NCI-H2227 (cell line): ENCODE measurements at regions not wholly inside any gene's neighbourhood (a gene's known extent, or its start where the extent isn't known, plus 50 kb on each side); places are given as distances from the start of the nearest gene placed in this dataset.
"Not testable (repeated sequence)": the region's sequence is repeated elsewhere in the genome, so short reads cannot be mapped to it uniquely, and the experiment has no call there.

Source experiments
- DNase-seq: peaks from one replicate; lab custom pipeline; 2025; ENCODE audit not compliant: unreplicated experiment; lab: John Stamatoyannopoulos, UW

DNA sequence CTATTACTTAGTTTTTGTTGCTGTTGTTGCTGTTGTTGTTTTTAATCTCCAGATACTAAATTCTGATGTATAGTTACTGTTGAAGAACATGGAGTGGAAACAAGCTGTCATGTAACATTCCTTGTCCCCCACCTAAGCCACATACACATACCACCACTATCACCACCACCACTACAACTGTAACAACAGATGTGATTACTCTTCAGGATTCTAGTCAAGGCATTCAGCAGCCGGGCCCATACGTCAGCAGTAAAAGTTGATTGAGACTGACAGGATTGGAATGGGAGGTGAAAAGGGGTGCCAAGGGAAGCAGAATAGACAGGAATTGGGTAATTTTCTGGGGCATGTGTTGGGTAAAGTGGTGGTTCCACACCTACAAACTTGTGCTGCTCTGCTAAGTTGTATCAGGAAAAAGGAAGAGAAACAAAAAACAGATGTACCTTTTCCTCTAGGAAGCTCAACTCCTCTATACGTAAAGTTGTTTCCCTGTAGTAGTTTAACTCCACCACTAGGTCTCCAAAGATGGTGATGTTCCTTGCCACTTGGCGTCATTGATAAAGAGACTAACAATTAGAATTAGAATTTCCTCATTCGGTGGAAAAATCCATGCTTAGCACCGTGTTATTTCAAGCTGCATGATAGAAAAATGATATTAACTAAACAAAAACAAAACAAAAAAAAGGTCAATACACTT lies 138.6 kb downstream of the ARRDC3 start:
- no peak for DNase-seq

- DNase-seq, result no peak
Observed at GRCh38 chr5:91243852-91244251, 139.3 kb downstream of the ARRDC3 start.

DNA sequence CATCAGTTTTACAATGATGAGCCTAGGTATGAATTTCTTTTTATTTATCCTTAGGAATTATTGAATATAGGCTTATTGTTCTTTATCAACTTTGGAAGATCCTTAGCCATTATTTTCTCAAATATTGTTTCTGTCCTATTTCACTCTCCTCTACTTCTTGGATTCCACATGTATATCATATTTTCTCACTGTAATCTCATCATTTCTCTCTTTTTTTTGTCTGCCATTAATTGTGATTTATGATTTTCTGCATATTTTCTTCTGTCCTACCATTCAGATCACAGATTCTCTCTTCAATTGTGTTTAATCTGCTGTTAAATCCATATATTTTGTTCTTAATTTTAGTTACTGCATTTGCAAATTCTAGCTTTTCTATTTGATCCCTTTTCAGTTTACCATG lies 139.8 kb downstream of the ARRDC3 start:
- DNase-seq, result no peak

GRCh38 chr5:91241460-91241859 lies 141.7 kb downstream of the ARRDC3 start:
- DNase-seq, result not testable (repeated sequence)

DNA sequence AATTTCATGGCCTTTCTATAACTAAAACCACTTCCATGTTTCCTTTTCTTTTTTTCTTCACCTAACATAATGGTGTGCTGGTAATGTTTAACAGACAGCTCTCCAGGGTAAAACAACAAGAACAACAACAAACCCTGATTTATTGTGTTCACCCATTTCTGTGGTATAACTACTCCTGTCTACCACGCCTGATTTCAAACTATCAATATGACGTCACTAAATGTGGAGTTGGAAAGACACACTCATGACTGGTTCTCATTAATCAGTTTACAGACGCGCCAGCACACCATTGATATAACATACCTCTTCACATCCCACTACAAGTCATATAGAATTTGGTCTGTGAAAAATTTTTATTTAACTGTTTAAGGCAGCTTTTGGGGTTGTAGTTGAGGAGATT lies 142.9 kb downstream of the ARRDC3 start:
- DNase-seq, result no peak

DNA sequence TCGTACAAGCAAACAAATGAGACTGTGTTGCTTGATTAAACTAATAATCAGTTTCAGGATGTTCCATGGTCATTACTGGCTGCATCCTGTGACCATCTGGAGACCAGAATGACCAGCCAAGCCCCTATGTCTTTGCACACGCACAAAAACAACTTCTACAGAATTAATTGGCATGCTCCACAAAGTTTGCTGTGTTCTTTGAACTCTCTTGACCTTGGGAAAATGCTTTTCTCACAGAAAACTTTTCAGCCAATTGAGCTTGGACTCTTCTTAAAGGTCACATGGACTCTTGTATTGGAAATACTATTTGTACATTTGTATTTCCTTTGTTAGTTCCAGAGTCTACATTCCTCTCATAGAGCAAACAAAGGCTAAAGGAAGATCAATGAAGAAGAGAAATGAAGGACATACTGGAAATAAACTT lies 147.8 kb downstream of the ARRDC3 start:
- DNase-seq, result no peak

DNA sequence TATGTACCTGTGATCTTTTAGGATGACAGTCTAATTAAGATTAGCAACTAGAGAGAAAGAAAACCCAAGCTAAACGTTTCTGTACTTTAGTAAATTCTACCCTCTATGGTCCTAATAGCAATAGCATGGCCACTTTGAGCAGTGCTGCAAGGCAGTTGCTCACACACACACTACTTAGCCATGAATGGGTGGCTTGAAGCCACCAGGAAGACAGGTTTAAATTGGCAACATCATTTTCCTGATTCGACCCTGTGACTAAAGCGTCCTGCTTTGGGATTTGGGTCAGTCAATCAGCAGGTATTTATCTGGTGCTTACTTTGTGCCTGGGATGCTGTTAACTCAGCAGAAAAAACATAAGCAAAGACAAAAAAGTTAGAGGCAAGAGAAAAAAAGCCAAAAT lies 150.6 kb downstream of the ARRDC3 start:
- DNase-seq, result no peak

DNA sequence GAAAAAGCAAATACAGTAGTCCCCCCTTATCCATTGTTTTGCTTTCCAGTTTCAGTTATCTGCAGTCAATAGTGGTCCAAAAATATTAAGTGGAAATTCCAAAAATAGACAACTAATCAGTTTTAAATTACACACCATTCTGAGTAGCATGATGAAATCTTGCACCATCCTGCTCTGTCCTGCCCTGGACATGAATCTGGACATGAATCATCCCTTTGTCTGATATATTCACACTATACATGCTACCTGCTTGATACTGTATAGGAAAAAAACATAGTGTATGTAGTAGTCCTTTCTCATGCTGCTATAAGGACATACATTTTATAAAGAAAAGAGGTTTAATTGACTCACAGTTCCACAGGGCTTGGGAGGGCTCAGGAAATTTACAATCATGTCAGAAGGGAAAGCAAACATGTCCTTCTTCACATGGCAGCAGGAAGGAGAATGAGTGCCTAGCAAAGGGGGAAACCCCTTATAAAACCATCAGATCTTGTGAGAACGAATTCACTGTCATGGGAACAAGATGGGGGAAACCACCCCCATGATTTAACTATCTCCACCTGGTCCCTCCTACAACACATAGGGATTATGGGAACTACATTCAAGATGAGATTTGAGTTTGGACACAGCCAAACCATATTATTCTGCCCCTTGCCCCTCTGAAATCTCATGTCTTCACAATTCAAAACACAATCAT lies 153.9 kb downstream of the ARRDC3 start:
- no peak for DNase-seq

DNA sequence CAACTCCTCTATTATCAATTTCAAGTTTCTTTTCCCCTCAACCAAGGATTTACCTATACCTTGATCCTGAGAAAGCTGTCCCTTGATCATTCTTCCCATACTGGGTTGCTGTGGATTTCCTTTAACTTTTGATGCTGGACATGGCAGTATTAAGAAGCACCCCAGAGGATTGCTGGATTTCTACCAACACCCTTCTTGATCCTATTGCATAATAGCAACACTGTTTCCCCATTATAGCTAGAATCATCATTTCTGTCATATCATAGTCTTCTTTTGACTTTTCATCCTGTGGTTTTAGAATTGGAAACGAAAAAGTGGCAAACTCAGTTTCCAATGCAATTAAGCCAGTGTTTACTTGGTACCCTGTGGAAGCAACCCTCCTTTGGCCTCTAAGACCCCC lies 154.9 kb downstream of the ARRDC3 start:
- no peak for DNase-seq

- DNase-seq, result peak; percentile 0
Observed at GRCh38 chr5:91225848-91226686, 157.1 kb downstream of the ARRDC3 start.

- no peak for DNase-seq
Observed at GRCh38 chr5:91224969-91225368, 158.1 kb downstream of the ARRDC3 start.

DNA sequence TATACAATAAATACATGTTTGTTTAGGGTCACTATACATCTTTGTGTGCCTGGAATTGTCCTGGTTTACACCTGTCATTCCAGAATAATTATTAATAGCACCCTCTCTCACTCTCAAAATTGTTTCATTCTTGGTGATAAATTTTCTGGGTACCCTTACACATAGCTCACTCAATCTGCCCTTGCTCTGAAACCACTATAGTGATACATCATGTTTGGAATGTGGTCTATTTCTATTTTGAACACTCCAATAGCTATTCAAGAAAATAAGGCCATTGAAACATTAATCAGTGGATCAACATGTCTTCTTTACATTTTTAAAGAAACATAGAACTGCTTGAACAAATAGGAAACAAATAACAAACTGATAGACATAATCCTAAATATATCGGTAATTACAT lies 158.7 kb downstream of the ARRDC3 start:
- no peak for DNase-seq

DNA sequence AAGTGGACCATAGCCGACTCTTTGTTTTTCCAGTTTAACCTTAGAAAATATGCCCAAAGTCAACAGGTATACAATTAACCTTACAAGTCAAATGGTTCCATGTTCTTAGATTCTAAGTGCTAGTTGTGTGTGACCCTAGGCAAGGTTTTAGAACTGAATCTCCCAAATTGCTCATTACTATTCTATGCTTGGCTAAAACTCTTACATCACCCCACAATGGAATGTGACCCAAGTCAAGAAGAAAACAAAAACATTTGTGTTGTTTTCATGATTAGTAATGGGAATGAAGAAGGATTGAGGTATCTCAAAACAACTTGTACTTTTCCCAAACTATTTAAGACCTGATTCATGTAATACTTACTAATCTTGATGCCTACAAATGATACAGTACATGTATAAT lies 159.2 kb downstream of the ARRDC3 start:
- no peak for DNase-seq

- DNase-seq, result no peak
Observed at GRCh38 chr5:91222482-91222881, 160.6 kb downstream of the ARRDC3 start.

DNA sequence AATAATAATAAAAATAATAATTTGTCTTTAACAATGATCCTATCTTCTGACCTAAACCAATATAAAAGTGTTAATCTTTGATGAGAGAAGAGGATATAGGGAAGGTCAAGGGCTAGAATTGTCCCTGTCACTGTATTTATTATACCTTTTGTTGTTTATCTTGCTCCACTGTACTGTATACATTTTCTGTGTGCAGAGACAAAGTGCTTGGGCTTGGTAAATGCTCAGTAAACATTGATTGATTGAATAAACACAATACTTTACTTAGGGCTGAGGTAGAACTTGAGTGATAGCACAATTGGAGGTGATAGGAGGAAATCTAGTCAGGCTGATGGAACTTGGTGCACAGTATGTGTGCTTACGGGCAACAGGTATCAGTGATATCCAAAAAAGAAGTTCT lies 161.2 kb downstream of the ARRDC3 start:
- no peak for DNase-seq

- no peak for DNase-seq
Observed at GRCh38 chr5:91219803-91220371, 163.2 kb downstream of the ARRDC3 start.

GRCh38 chr5:91219091-91219802 lies 163.9 kb downstream of the ARRDC3 start:
- DNase-seq, result peak; percentile 17

GRCh38 chr5:91217859-91218258 lies 165.3 kb downstream of the ARRDC3 start:
- no peak for DNase-seq

- DNase-seq, result no peak
Observed at GRCh38 chr5:91214571-91214970, 168.5 kb downstream of the ARRDC3 start.
